SK-N-SH treated with all-trans-retinoic acid at 6 μM for 48 hours (cell line): ENCODE measurements at regions not wholly inside any gene's neighbourhood (a gene's known extent, or its start where the extent isn't known, plus 50 kb on each side); places are given as distances from the start of the nearest gene placed in this dataset.

Experiments
- ATAC-seq: fragments of 200-7000 bp; cut with Tn5 transposase; 3 replicates; pipeline ENCODE4 v1.9.1; 2020; ENCODE audit warnings: mild to moderate bottlenecking, moderate library complexity
- ARNTL ChIP-seq: fragments of 450-650 bp; formaldehyde crosslinking; IDR thresholded peaks from 2 replicates; pipeline ENCODE4 v1.5.0; 2020; ENCODE audit warnings: low read depth, mild to moderate bottlenecking, moderate library complexity, borderline replicate concordance
- BACH2 ChIP-seq: fragments of 250-450 bp; sonication (Bioruptor Pico); IDR thresholded peaks from 2 replicates; pipeline ENCODE4 v1.9.0; 2021; ENCODE audit warnings: mild to moderate bottlenecking, borderline replicate concordance
- CREB5 ChIP-seq: fragments of 250-450 bp; sonication (Bioruptor Pico); IDR thresholded peaks from 2 replicates; pipeline ENCODE4 v1.5.1; 2020; ENCODE audit warnings: low read depth, mild to moderate bottlenecking, moderate library complexity
- CSDC2 ChIP-seq: fragments of 250-450 bp; sonication (Bioruptor Pico); IDR thresholded peaks from 2 replicates; pipeline ENCODE4 v1.5.0; 2020; ENCODE audit warnings: mild to moderate bottlenecking, moderate library complexity
- ESRRG ChIP-seq: fragments of 250-450 bp; sonication (Bioruptor Pico); IDR thresholded peaks from 2 replicates; pipeline ENCODE4 v1.6.1; 2021; ENCODE audit warnings: mild to moderate bottlenecking
- GLIS3 ChIP-seq: fragments of 250-450 bp; sonication (Bioruptor Pico); IDR thresholded peaks from 2 replicates; pipeline ENCODE4 v1.5.0; 2020; ENCODE audit warnings: mild to moderate bottlenecking, moderate library complexity
- ISL1 ChIP-seq: fragments of 250-450 bp; sonication (Bioruptor Pico); IDR thresholded peaks from 2 replicates; pipeline ENCODE4 v2.1.2; 2022; ENCODE audit warnings: mild to moderate bottlenecking, moderate library complexity
- OSR1 ChIP-seq: fragments of 250-450 bp; sonication (Bioruptor Pico); IDR thresholded peaks from 2 replicates; pipeline ENCODE4 v1.8.0; 2022; ENCODE audit warnings: moderate library complexity, mild to moderate bottlenecking, inconsistent platforms
- POU6F1 ChIP-seq: fragments of 250-450 bp; sonication (Bioruptor Pico); IDR thresholded peaks from 2 replicates; pipeline ENCODE4 v1.8.0; 2021; ENCODE audit warnings: low read depth, mild to moderate bottlenecking, moderate library complexity, borderline replicate concordance
- PPARA ChIP-seq: fragments of 250-450 bp; sonication (Bioruptor Pico); IDR thresholded peaks from 2 replicates; pipeline ENCODE4 v1.5.0; 2020; ENCODE audit warnings: mild to moderate bottlenecking, borderline replicate concordance
- RARB ChIP-seq: fragments of 250-450 bp; sonication (Bioruptor Pico); IDR thresholded peaks from 2 replicates; pipeline ENCODE4 v1.8.0; 2021; ENCODE audit warnings: mild to moderate bottlenecking, moderate library complexity
- SNAI2 ChIP-seq: fragments of 250-450 bp; sonication (Bioruptor Pico); IDR thresholded peaks from 2 replicates; pipeline ENCODE4 v1.5.0; 2020; ENCODE audit warnings: mild to moderate bottlenecking, moderate library complexity
- TCF4 ChIP-seq: fragments of 250-450 bp; sonication (Bioruptor Pico); IDR thresholded peaks from 2 replicates; pipeline ENCODE4 v1.8.0; 2021; ENCODE audit warnings: mild to moderate bottlenecking, moderate library complexity, borderline replicate concordance
- TOX ChIP-seq: fragments of 250-450 bp; sonication (Bioruptor Pico); IDR thresholded peaks from 2 replicates; pipeline ENCODE4 v1.8.0; 2021; ENCODE audit warnings: mild to moderate bottlenecking, moderate library complexity, borderline replicate concordance
- TSHZ2 ChIP-seq: fragments of 250-450 bp; sonication (Bioruptor Pico); IDR thresholded peaks from 2 replicates; pipeline ENCODE4 v1.5.0; 2020; ENCODE audit warnings: mild to moderate bottlenecking, moderate library complexity
- ZC3H10 ChIP-seq: fragments of 250-450 bp; sonication (Bioruptor Pico); IDR thresholded peaks from 2 replicates; pipeline ENCODE4 v1.5.1; 2021; ENCODE audit warnings: mild to moderate bottlenecking, moderate library complexity
- ZFP3 ChIP-seq: fragments of 250-450 bp; sonication (Bioruptor Pico); IDR thresholded peaks from 2 replicates; pipeline ENCODE4 v1.5.0; 2020; ENCODE audit warnings: mild to moderate bottlenecking, moderate library complexity
- ZFP30 ChIP-seq: fragments of 450-650 bp; formaldehyde crosslinking; IDR thresholded peaks from 2 replicates; pipeline ENCODE4 v1.5.0; 2022; ENCODE audit warnings: mild to moderate bottlenecking, moderate library complexity
- ZNF565 ChIP-seq: fragments of 450-650 bp; formaldehyde crosslinking; conservative IDR thresholded peaks from 2 replicates; pipeline ENCODE4 v1.5.0; 2020; ENCODE audit warnings: low read depth, mild to moderate bottlenecking, moderate library complexity
- ZNF8 ChIP-seq: fragments of 450-650 bp; formaldehyde crosslinking; IDR thresholded peaks from 2 replicates; pipeline ENCODE4 v1.5.0; 2020; ENCODE audit warnings: mild to moderate bottlenecking, moderate library complexity

GRCh38 chr17:43312011-43312410, 78.2 kb upstream of the RNU2-1 start:
- no peak for ATAC-seq

GRCh38 chr17:43309505-43310332, 75.9 kb upstream of the RNU2-1 start:
- ATAC-seq = no peak
- TF ChIP-seq TCF4 (CRISPR knock-in tag) = no peak
- TF ChIP-seq SNAI2 (CRISPR knock-in tag) = no peak
- no peak for TF ChIP-seq ZC3H10 (CRISPR knock-in tag)
- TF ChIP-seq ESRRG (CRISPR knock-in tag) = no peak
- no peak for TF ChIP-seq PPARA (CRISPR knock-in tag)
- TF ChIP-seq ISL1 (CRISPR knock-in tag) = no peak
- no peak for TF ChIP-seq ZNF8 (CRISPR knock-in tag)
- TF ChIP-seq GLIS3 (CRISPR knock-in tag) = no peak
- TF ChIP-seq RARB (CRISPR knock-in tag) = no peak
- no peak for TF ChIP-seq BACH2 (CRISPR knock-in tag)
- no peak for TF ChIP-seq ZNF565 (CRISPR knock-in tag)
- no peak for TF ChIP-seq ZFP30 (CRISPR knock-in tag)
- no peak for TF ChIP-seq TSHZ2 (CRISPR knock-in tag)
- TF ChIP-seq OSR1 (CRISPR knock-in tag) = no peak
- TF ChIP-seq CREB5 = no peak

More at GRCh38 chr17:43312011-43312410, 78.2 kb upstream of the RNU2-1 start:
- no peak for TF ChIP-seq TSHZ2 (CRISPR knock-in tag)
- no peak for TF ChIP-seq ZNF8 (CRISPR knock-in tag)
- no peak for TF ChIP-seq POU6F1 (CRISPR knock-in tag)
- TF ChIP-seq ARNTL (CRISPR knock-in tag) = no peak
- TF ChIP-seq ISL1 (CRISPR knock-in tag) = no peak
- TF ChIP-seq TCF4 (CRISPR knock-in tag) = no peak
- TF ChIP-seq CSDC2 (CRISPR knock-in tag) = no peak
- TF ChIP-seq OSR1 (CRISPR knock-in tag) = no peak
- no peak for TF ChIP-seq TOX (CRISPR knock-in tag)
- no peak for TF ChIP-seq SNAI2 (CRISPR knock-in tag)
- no peak for TF ChIP-seq ZNF565 (CRISPR knock-in tag)
- TF ChIP-seq ZFP30 (CRISPR knock-in tag) = no peak
- TF ChIP-seq ZC3H10 (CRISPR knock-in tag) = no peak
- no peak for TF ChIP-seq ZFP3 (CRISPR knock-in tag)
- TF ChIP-seq BACH2 (CRISPR knock-in tag) = no peak
- TF ChIP-seq PPARA (CRISPR knock-in tag) = no peak
- no peak for TF ChIP-seq CREB5
